ENCODE measurements at regions not wholly inside any gene's neighbourhood (a gene's known extent, or its start where the extent isn't known, plus 50 kb on each side); places are given as distances from the start of the nearest gene placed in this dataset.

DNA sequence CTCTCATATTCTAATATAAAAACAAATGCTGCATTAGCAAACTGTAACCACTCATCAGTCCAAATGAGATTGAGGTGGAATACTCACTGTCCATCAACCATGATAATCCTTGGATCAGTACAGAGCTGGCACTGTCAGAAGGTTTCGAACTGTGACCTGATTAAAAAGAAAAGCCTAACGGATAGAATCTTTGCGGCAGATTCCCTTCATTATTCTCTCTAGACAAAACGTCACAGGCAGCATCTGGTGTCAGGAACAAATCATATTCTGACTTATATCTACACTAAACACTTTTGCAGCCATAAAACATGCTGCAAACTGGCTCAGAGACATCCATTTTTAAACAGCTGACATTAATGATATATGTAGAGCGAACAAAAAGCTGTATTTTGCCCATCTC lies 677.7 kb upstream of the NXPH2 start:
- H3K27me3 ChIP-seq (ENCODE audit: control insufficient read depth in 4 of 4, insufficient read depth in 4 of 4, low read length in 3 of 4) = no peaks in the 10 kb centered on the region
- no peak for DNase-seq (ENCODE audit: low spot score)
- TF ChIP-seq RXRA (IDR thresholded peaks at IDR 0.05) (no peak), TAF1 (conservative IDR thresholded peaks at IDR 0.05) (no peak), GABPA (IDR thresholded peaks at IDR 0.05 in 1 of 2, conservative IDR thresholded peaks at IDR 0.05 in 1 of 2) (no peak), FOXA2 (IDR thresholded peaks at IDR 0.05) (no peak), EGR1 (IDR thresholded peaks at IDR 0.05; ENCODE audit: low read depth in 2 of 2) (no peak), YY1 (IDR thresholded peaks at IDR 0.05) (no peak), HNF4A (conservative IDR thresholded peaks at IDR 0.05) (no peak), NR2F2 (IDR thresholded peaks at IDR 0.05) (no peak), HNF4G (IDR thresholded peaks at IDR 0.05) (no peak)
- TF ChIP-seq, protein P1, sequence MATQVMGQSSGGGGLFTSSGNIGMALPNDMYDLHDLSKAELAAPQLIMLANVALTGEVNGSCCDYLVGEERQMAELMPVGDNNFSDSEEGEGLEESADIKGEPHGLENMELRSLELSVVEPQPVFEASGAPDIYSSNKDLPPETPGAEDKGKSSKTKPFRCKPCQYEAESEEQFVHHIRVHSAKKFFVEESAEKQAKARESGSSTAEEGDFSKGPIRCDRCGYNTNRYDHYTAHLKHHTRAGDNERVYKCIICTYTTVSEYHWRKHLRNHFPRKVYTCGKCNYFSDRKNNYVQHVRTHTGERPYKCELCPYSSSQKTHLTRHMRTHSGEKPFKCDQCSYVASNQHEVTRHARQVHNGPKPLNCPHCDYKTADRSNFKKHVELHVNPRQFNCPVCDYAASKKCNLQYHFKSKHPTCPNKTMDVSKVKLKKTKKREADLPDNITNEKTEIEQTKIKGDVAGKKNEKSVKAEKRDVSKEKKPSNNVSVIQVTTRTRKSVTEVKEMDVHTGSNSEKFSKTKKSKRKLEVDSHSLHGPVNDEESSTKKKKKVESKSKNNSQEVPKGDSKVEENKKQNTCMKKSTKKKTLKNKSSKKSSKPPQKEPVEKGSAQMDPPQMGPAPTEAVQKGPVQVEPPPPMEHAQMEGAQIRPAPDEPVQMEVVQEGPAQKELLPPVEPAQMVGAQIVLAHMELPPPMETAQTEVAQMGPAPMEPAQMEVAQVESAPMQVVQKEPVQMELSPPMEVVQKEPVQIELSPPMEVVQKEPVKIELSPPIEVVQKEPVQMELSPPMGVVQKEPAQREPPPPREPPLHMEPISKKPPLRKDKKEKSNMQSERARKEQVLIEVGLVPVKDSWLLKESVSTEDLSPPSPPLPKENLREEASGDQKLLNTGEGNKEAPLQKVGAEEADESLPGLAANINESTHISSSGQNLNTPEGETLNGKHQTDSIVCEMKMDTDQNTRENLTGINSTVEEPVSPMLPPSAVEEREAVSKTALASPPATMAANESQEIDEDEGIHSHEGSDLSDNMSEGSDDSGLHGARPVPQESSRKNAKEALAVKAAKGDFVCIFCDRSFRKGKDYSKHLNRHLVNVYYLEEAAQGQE (IDR thresholded peaks at IDR 0.05) = no peak
- TF ChIP-seq, protein P2, sequence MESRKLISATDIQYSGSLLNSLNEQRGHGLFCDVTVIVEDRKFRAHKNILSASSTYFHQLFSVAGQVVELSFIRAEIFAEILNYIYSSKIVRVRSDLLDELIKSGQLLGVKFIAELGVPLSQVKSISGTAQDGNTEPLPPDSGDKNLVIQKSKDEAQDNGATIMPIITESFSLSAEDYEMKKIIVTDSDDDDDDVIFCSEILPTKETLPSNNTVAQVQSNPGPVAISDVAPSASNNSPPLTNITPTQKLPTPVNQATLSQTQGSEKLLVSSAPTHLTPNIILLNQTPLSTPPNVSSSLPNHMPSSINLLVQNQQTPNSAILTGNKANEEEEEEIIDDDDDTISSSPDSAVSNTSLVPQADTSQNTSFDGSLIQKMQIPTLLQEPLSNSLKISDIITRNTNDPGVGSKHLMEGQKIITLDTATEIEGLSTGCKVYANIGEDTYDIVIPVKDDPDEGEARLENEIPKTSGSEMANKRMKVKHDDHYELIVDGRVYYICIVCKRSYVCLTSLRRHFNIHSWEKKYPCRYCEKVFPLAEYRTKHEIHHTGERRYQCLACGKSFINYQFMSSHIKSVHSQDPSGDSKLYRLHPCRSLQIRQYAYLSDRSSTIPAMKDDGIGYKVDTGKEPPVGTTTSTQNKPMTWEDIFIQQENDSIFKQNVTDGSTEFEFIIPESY (IDR thresholded peaks at IDR 0.05) = no peak
- TF ChIP-seq, protein P3, sequence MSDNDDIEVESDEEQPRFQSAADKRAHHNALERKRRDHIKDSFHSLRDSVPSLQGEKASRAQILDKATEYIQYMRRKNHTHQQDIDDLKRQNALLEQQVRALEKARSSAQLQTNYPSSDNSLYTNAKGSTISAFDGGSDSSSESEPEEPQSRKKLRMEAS (IDR thresholded peaks at IDR 0.05) = no peak
- WGBS = 68% methylated on average over 5 of the region's 5 CpGs
- H3K9ac ChIP-seq (ENCODE audit: low read depth in 1 of 2, low read length in 2 of 2) = no peak overlapping the region
- H3K4me3 ChIP-seq (ENCODE audit: low read depth in 1 of 3, low read length in 3 of 3) = no peak overlapping the region
- peaks cover 0 to 5% (median 2%) of the 10 kb centered on the region in 4 donors for H3K9me3 ChIP-seq (ENCODE audit: control insufficient read depth in 4 of 4, low read length in 3 of 4)
- H3K36me3 ChIP-seq (ENCODE audit: control insufficient read depth in 4 of 4, insufficient read depth in 3 of 4, low read depth in 1 of 4, low read length in 3 of 4) = no peaks in the 10 kb centered on the region
- H3K4me1 ChIP-seq (ENCODE audit: control insufficient read depth in 4 of 4, insufficient read depth in 4 of 4, low read length in 3 of 4) = no peaks in the 10 kb centered on the region
- H3K27ac ChIP-seq (ENCODE audit: low read depth in 1 of 2, low read length in 2 of 2) = no peak overlapping the region

DNA sequence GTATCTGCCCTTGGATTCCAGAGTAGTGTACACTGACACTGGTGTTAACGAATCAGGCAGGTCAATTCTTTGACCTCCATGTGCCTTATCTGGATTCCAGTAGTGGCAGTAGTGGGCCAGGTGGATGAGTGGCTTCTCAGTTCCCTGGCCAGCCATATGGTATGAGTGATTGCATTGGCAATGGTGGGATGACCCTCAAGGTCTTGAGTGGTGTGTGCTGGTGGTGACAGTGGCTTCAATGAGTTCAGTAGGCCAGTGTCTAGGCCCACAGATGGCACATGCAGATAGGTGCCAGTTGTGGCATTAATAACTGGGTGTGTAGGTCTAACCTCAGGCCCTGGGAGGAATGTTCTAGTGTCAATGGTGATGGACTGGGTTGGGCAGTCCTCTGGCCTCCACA lies 674.1 kb upstream of the NXPH2 start:
- no peaks in the 10 kb centered on the region for H3K36me3 ChIP-seq (ENCODE audit: control insufficient read depth in 4 of 4, insufficient read depth in 3 of 4, low read depth in 1 of 4, low read length in 3 of 4)
- TF ChIP-seq RAD21 (IDR thresholded peaks at IDR 0.05) (no peak), NR2F2 (IDR thresholded peaks at IDR 0.05) (no peak), HNF4A (conservative IDR thresholded peaks at IDR 0.05) (no peak), HNF4G (IDR thresholded peaks at IDR 0.05) (no peak), TAF1 (conservative IDR thresholded peaks at IDR 0.05) (no peak), RXRA (IDR thresholded peaks at IDR 0.05) (no peak), EGR1 (IDR thresholded peaks at IDR 0.05; ENCODE audit: low read depth in 2 of 2) (no peak), FOXA2 (IDR thresholded peaks at IDR 0.05) (no peak), YY1 (IDR thresholded peaks at IDR 0.05) (no peak), SP1 (IDR thresholded peaks at IDR 0.05) (no peak), JUND (IDR thresholded peaks at IDR 0.05) (no peak)
- TF ChIP-seq, protein P3 (IDR thresholded peaks at IDR 0.05) = no peak
- TF ChIP-seq, protein P1 (IDR thresholded peaks at IDR 0.05) = no peak
- TF ChIP-seq, protein P4, sequence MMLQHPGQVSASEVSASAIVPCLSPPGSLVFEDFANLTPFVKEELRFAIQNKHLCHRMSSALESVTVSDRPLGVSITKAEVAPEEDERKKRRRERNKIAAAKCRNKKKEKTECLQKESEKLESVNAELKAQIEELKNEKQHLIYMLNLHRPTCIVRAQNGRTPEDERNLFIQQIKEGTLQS (IDR thresholded peaks at IDR 0.05) = no peak
- TF ChIP-seq, protein P5, sequence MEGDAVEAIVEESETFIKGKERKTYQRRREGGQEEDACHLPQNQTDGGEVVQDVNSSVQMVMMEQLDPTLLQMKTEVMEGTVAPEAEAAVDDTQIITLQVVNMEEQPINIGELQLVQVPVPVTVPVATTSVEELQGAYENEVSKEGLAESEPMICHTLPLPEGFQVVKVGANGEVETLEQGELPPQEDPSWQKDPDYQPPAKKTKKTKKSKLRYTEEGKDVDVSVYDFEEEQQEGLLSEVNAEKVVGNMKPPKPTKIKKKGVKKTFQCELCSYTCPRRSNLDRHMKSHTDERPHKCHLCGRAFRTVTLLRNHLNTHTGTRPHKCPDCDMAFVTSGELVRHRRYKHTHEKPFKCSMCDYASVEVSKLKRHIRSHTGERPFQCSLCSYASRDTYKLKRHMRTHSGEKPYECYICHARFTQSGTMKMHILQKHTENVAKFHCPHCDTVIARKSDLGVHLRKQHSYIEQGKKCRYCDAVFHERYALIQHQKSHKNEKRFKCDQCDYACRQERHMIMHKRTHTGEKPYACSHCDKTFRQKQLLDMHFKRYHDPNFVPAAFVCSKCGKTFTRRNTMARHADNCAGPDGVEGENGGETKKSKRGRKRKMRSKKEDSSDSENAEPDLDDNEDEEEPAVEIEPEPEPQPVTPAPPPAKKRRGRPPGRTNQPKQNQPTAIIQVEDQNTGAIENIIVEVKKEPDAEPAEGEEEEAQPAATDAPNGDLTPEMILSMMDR (IDR thresholded peaks at IDR 0.05; ENCODE audit: low read depth, low read length, missing input control) = no peak
- TF ChIP-seq, protein P2 (IDR thresholded peaks at IDR 0.05) = no peak
- H3K4me3 ChIP-seq (ENCODE audit: low read depth in 1 of 3, low read length in 3 of 3) = no peak overlapping the region
- H3K27me3 ChIP-seq (ENCODE audit: control insufficient read depth in 4 of 4, insufficient read depth in 4 of 4, low read length in 3 of 4) = no peaks in the 10 kb centered on the region
- peaks cover 0 to 5% (median 2%) of the 10 kb centered on the region in 4 donors for H3K9me3 ChIP-seq (ENCODE audit: control insufficient read depth in 4 of 4, low read length in 3 of 4)
- H3K27ac ChIP-seq (ENCODE audit: low read depth in 1 of 2, low read length in 2 of 2) = no peak overlapping the region
- no peaks in the 10 kb centered on the region for H3K4me1 ChIP-seq (ENCODE audit: control insufficient read depth in 4 of 4, insufficient read depth in 4 of 4, low read length in 3 of 4)
- no peak for DNase-seq (ENCODE audit: low spot score)
- no peak overlapping the region for H3K9ac ChIP-seq (ENCODE audit: low read depth in 1 of 2, low read length in 2 of 2)
- 47% methylated on average over 1 of the region's 1 CpG for WGBS

All from liver (tissue), 8 donors.